Endothelial cell of umbilical vein (primary cell): ENCODE measurements at regions not wholly inside any gene's neighbourhood (a gene's known extent, or its start where the extent isn't known, plus 50 kb on each side); places are given as distances from the start of the nearest gene placed in this dataset.

Source experiments
- BruUV-seq: library from RNA; stranded (reverse); fragments of 400-500 nt; replicated peaks from 2 replicates; lab custom pipeline; 2021; lab: Mats Ljungman, UMichigan
- CTCF ChIA-PET: fragments of 300-600, 350-600 bp; sonication (Branson Sonifier 250); formaldehyde crosslinking; loops from one replicate; lab custom pipeline; 2021; ENCODE audit warnings: antibody characterized with exemption, inconsistent platforms; lab: Charles Lee
- POLR2A ChIA-PET: fragments of 300-600, 350-600 bp; sonication (Branson Sonifier 250); formaldehyde crosslinking; loops from one replicate; lab custom pipeline; 2021; ENCODE audit warnings: antibody characterized with exemption, inconsistent platforms; lab: Charles Lee
- DNase-seq: peaks from one replicate; pipeline ENCODE4 v3.0.0-alpha.2; 2011; ENCODE audit warnings: low read depth, low spot score
- FAIRE-seq: peaks from 2 replicates; lab custom pipeline; 2011; peaks lifted over from hg19 to GRCh38; lab: Jason Lieb, UNC
- H2AFZ ChIP-seq: 2 replicates; pipeline ENCODE4 v1.6.0; 2012; ENCODE audit warnings: low read depth, low read length, control low read depth, inconsistent platforms
- H3K27ac ChIP-seq: 2 replicates; pipeline ENCODE4 v1.5.1; 2011; ENCODE audit warnings: low read depth, mild to moderate bottlenecking, control low read depth, low read length, moderate library complexity; ENCODE audit not compliant: insufficient read depth
- H3K27me3 ChIP-seq, 2 experiments: 2 replicates each; pipeline versions ENCODE4 v1.6.0 to v1.6.1; 2011; ENCODE audit warnings: low read length in 2 of 2, mixed read lengths in 1 of 2; ENCODE audit not compliant: control insufficient read depth in 2 of 2, insufficient read depth in 2 of 2
- H3K36me3 ChIP-seq, 2 experiments: 2 replicates in 1 of 2; 3 replicates in 1 of 2; pipeline ENCODE4 v1.5.1; 2011; ENCODE audit warnings: low read length in 2 of 2, mild to moderate bottlenecking in 1 of 2, moderate library complexity in 1 of 2; ENCODE audit not compliant: control insufficient read depth in 2 of 2, insufficient read depth in 2 of 2; ENCODE audit errors: extremely low read depth in 1 of 2
- H3K4me1 ChIP-seq: 3 replicates; pipeline ENCODE4 v1.5.1; 2011; ENCODE audit warnings: mild to moderate bottlenecking, low read length; ENCODE audit not compliant: control insufficient read depth, insufficient read depth; ENCODE audit errors: extremely low read depth
- H3K4me2 ChIP-seq: 2 replicates; pipeline ENCODE4 v1.6.1; 2011; ENCODE audit warnings: low read length, control low read depth, mixed read lengths; ENCODE audit not compliant: insufficient read depth
- H3K4me3 ChIP-seq, 3 experiments: fragments of 200-600 bp in 1 of 3; sonication (generic), shearing (Covaris generic) in 1 of 3; replicated peaks in 1 of 3; 2 replicates each; pipeline ENCODE4 v1.5.1; 2011 to 2016; ENCODE audit warnings: control low read depth in 3 of 3, low read length in 3 of 3, mild to moderate bottlenecking in 2 of 3, inconsistent platforms in 1 of 3, low read depth in 1 of 3, moderate library complexity in 1 of 3; ENCODE audit not compliant: insufficient read depth in 1 of 3
- H3K79me2 ChIP-seq: 2 replicates; pipeline ENCODE4 v1.6.0; 2012; ENCODE audit warnings: low read length, inconsistent platforms; ENCODE audit not compliant: control insufficient read depth, insufficient read depth
- H3K9ac ChIP-seq: replicated peaks from 2 replicates; pipeline ENCODE3; 2011; ENCODE audit warnings: low read length, control low read depth; ENCODE audit not compliant: insufficient read depth; ENCODE audit errors: extremely low read depth
- H3K9me1 ChIP-seq: replicated peaks from 3 replicates; pipeline ENCODE4 v1.6.0; 2011; ENCODE audit warnings: mild to moderate bottlenecking, low read length; ENCODE audit not compliant: control insufficient read depth, insufficient read depth; ENCODE audit errors: extremely low read depth
- H3K9me3 ChIP-seq: replicated peaks from 2 replicates; pipeline ENCODE4 v1.5.1; 2012; ENCODE audit warnings: low read length, inconsistent platforms; ENCODE audit not compliant: control insufficient read depth, insufficient read depth
- H4K20me1 ChIP-seq: replicated peaks from 2 replicates; pipeline ENCODE3; 2011; ENCODE audit warnings: mild to moderate bottlenecking, low read length; ENCODE audit not compliant: control insufficient read depth, insufficient read depth; ENCODE audit errors: extremely low read depth
- CTCF ChIP-seq, 2 donors: IDR thresholded peaks; 1 replicate in 1 of 2; 2 replicates in 1 of 2; pipeline ENCODE4 v1.5.1; 2011; ENCODE audit warnings: low read length in 2 of 2, mild to moderate bottlenecking in 2 of 2, moderate library complexity in 2 of 2, control low read depth in 1 of 2, inconsistent platforms in 1 of 2, low read depth in 1 of 2; ENCODE audit not compliant: insufficient read depth in 1 of 2; ENCODE audit errors: extremely low read depth in 1 of 2
- EZH2 ChIP-seq: IDR thresholded peaks from 2 replicates; pipeline ENCODE4 v1.6.1; 2012; ENCODE audit warnings: borderline replicate concordance, low read depth, mild to moderate bottlenecking, moderate library complexity, low read length, inconsistent platforms; ENCODE audit not compliant: severe bottlenecking
- FOS ChIP-seq: IDR thresholded peaks from 2 replicates; pipeline ENCODE4 v1.6.1; 2011; ENCODE audit warnings: mild to moderate bottlenecking, low read length, moderate library complexity, borderline replicate concordance; ENCODE audit not compliant: insufficient read depth
- GATA2 ChIP-seq: IDR thresholded peaks from 2 replicates; pipeline ENCODE4 v1.7.0; 2011; ENCODE audit warnings: low read depth, mild to moderate bottlenecking, moderate library complexity, mixed read lengths, low read length; ENCODE audit not compliant: insufficient read length, insufficient read depth
- JUN ChIP-seq: IDR thresholded peaks from 2 replicates; pipeline ENCODE4 v1.6.1; 2011; ENCODE audit warnings: borderline replicate concordance, low read depth; ENCODE audit not compliant: insufficient read length, insufficient read depth
- MAX ChIP-seq: IDR thresholded peaks from 2 replicates; pipeline ENCODE4 v1.6.1; 2011; ENCODE audit not compliant: insufficient read depth, insufficient read length
- MYC ChIP-seq: IDR thresholded peaks from one replicate; pipeline ENCODE4 v1.6.1; 2011; ENCODE audit warnings: mild to moderate bottlenecking, low read depth, low read length
- POLR2A ChIP-seq: IDR thresholded peaks from 2 replicates; pipeline ENCODE4 v1.6.1; 2012; ENCODE audit warnings: low read depth, mild to moderate bottlenecking, control low read depth, low read length
- POLR2AphosphoS5 ChIP-seq: IDR thresholded peaks from 2 replicates; pipeline ENCODE4 v1.6.1; 2012; ENCODE audit warnings: low read depth, mild to moderate bottlenecking, control low read depth, low read length, moderate library complexity; ENCODE audit not compliant: insufficient read depth
- dilution Hi-C: fragments of 300-500 bp; cut with MboI; formaldehyde crosslinking; loops from one replicate; pipeline ENCODE4 v1.15.0; 2019; ENCODE audit warnings: low sequenced_read_pairs; ENCODE audit not compliant: extremely low pct_ligation_motif_present
- intact Hi-C: fragments of 100-400 bp; cut with micrococcal nuclease; formaldehyde crosslinking; loops from one replicate; pipeline ENCODE4 v1.10.0; 2022

- Histone ChIP-seq H3K9me1 (no peaks in the 10 kb centered on the region), H3K9ac (no peak overlapping the region), H3K36me3 (no peaks in the 10 kb centered on the region), H3K4me1 (no peaks in the 10 kb centered on the region), H3K4me3 (no peak overlapping the region), H4K20me1 (no peaks in the 10 kb centered on the region), H3K4me2 (no peak overlapping the region), H3K79me2 (no peaks in the 10 kb centered on the region), H3K27me3 (peaks cover 0 to 2% of the 10 kb centered on the region in 2 experiments), H3K27ac (no peak overlapping the region), H3K9me3 (no peaks in the 10 kb centered on the region), H2AFZ (no peak overlapping the region)
- dilution Hi-C loops, result no loop called here
- no peak for FAIRE-seq
- no TSS peak for BruUV-seq
- no peak for DNase-seq
- ChIA-PET POLR2A (no interaction called here), CTCF (no interaction called here)
- TF ChIP-seq MAX, result no peak
- TF ChIP-seq FOS, result no peak
- no peak for TF ChIP-seq MYC
- no peak for TF ChIP-seq EZH2
- TF ChIP-seq POLR2A, result no peak
- no peak for TF ChIP-seq GATA2
- no peak for TF ChIP-seq CTCF (IDR thresholded peaks at IDR 0.05; ENCODE audit: extremely low read depth in 1 of 2, insufficient read depth in 1 of 2, low read depth in 1 of 2, low read length in 2 of 2)
- TF ChIP-seq JUN, result no peak
- TF ChIP-seq POLR2AphosphoS5, result no peak
- intact Hi-C loops, result no loop called here
Observed at GRCh38 chr5:68673106-68673822, 420.6 kb upstream of the SLC30A5 start.
